LNCaP clone FGC (cell line): ENCODE measurements at regions not wholly inside any gene's neighbourhood (a gene's known extent, or its start where the extent isn't known, plus 50 kb on each side); places are given as distances from the start of the nearest gene placed in this dataset.

Experiments
- DNase-seq: peaks from one replicate; pipeline ENCODE4 v3.0.0-alpha.2; 2011; ENCODE audit warnings: low read depth
- H3K4me3 ChIP-seq: 2 replicates; pipeline ENCODE4 v1.5.1; 2011; ENCODE audit warnings: mild to moderate bottlenecking, low read depth, low read length, control low read depth
- TF ChIP-seq, protein P1 (sequence below): IDR thresholded peaks from 2 replicates; pipeline ENCODE4 v1.5.1; 2012; ENCODE audit warnings: mild to moderate bottlenecking; ENCODE audit not compliant: control insufficient read depth, insufficient read depth; ENCODE audit errors: extremely low read depth

- no peak overlapping the region for H3K4me3 ChIP-seq
Observed at GRCh38 chr15:100721758-100722550, 119.6 kb downstream of the ASB7 start.

GRCh38 chr15:100722551-100723314 is 120.3 kb downstream of the ASB7 start:
- TF ChIP-seq, protein P1, sequence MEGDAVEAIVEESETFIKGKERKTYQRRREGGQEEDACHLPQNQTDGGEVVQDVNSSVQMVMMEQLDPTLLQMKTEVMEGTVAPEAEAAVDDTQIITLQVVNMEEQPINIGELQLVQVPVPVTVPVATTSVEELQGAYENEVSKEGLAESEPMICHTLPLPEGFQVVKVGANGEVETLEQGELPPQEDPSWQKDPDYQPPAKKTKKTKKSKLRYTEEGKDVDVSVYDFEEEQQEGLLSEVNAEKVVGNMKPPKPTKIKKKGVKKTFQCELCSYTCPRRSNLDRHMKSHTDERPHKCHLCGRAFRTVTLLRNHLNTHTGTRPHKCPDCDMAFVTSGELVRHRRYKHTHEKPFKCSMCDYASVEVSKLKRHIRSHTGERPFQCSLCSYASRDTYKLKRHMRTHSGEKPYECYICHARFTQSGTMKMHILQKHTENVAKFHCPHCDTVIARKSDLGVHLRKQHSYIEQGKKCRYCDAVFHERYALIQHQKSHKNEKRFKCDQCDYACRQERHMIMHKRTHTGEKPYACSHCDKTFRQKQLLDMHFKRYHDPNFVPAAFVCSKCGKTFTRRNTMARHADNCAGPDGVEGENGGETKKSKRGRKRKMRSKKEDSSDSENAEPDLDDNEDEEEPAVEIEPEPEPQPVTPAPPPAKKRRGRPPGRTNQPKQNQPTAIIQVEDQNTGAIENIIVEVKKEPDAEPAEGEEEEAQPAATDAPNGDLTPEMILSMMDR = no peak
- DNase-seq = no peak
- H3K4me3 ChIP-seq = no peak overlapping the region

More at GRCh38 chr15:100721758-100722550, 119.6 kb downstream of the ASB7 start:
- DNase-seq = peak; percentile 93
- TF ChIP-seq, protein P1 = no peak

DNA sequence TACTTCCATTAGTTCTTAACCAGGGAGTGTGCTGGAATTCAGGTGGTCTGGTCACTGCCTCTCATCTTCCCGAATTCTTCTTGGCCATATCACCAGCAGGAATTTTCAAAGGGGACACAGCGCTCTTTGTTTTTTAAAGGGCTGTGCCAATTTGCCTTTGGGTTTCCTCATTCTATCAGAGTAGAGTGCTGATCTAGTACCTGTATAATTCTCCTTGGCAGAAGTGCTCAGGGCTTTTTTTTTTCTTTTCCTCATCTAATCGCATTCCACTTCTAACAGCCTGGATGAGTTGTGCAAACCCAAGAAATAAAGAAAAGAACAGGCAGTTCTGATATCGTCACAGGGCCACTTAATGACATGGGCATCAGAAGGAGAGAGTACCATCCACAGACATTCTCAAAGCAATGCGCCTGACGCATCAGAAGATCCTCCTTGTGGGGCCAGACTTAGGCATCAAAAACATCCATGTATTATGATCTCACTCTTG is 121.0 kb downstream of the ASB7 start:
- no peak overlapping the region for H3K4me3 ChIP-seq
- DNase-seq = no peak
- TF ChIP-seq, protein P1 = no peak

DNA sequence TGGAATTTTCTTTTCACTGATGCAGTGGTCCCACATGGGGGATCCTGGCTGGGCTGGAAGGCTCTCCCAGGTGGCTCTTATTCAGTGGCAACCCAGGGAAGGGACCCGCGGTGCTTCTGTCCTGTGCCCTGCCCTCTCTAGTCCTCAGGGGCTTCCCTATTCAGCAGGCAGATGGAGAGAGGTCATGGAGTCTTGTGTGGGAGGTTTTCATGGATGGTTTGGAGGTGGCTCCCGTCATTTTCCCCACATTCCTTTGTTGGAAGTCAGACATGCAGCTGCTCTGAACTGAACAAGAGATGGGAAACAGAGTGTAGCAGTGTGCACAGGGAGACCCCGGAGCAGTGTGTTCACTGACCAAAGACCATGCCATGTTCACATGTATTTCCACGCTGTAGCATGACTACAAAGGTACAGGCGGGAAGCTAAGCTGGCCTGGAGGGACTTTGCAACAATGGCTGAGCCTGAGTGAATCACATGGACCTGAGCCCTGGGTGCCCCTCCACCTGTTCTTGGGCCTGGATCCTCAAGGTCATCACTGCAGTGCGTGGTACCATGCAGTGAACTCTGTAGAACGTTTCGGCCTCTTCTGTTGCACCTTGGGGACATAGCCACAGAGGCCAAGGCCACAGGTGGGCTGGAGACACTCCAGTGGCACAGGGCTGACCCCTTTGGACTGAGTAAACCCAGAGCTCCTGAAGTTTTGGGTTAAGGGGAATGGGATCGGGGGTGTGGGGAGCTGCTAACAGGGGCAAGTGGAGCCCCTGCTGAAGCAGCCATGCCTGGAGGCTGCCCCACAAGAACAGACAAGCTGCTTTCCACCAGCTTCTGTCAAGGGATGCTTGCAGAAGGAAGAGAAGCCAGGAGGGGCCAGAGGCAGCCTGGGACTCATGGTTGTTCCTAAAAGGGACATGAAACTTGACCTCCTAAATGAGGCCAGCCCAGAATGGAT is 123.0 kb downstream of the ASB7 start:
- no peak for DNase-seq
- TF ChIP-seq, protein P1 = no peak
- no peak overlapping the region for H3K4me3 ChIP-seq

DNA sequence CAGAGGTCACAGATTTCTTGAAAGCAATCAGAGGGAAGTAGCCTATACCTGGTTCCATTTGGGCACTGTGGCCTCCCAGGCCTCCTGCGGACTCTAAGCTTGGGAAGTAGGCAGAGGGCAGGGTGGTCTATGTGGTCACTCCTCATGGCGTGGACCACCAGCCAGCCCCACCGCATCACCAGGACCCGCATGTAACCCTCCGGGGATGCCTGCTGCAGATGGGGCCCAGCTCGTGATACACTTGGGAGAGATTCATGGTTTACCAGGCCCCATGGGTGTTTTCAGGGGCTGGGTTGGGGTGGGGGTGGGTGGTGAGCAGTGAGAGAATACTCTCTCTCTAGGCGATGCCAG is 123.7 kb downstream of the ASB7 start:
- DNase-seq = no peak
- TF ChIP-seq, protein P1 = no peak
- H3K4me3 ChIP-seq = no peak overlapping the region

GRCh38 chr15:100726421-100727190 is 124.2 kb downstream of the ASB7 start:
- DNase-seq = no peak
- H3K4me3 ChIP-seq = no peak overlapping the region
- TF ChIP-seq, protein P1 = no peak
